ENCODE measurements at regions not wholly inside any gene's neighbourhood (a gene's known extent, or its start where the extent isn't known, plus 50 kb on each side); places are given as distances from the start of the nearest gene placed in this dataset.

- Histone ChIP-seq H3K4me1 (ENCODE audit: control insufficient read depth in 2 of 3, insufficient read depth in 2 of 3, low read depth in 1 of 3, low read length in 3 of 3) (no peaks in the 10 kb centered on the region), H3K9ac (ENCODE audit: low read length in 3 of 3) (no peak overlapping the region), H3K27me3 (ENCODE audit: control insufficient read depth, insufficient read depth, low read length) (no peaks in the 10 kb centered on the region), H3K9me3 (ENCODE audit: control insufficient read depth in 2 of 3, insufficient read depth in 1 of 3, low read length in 3 of 3) (peaks cover 0 to 3% (median 0%) of the 10 kb centered on the region in 3 donors), H3K36me3 (ENCODE audit: control insufficient read depth in 2 of 3, insufficient read depth in 3 of 3, low read length in 3 of 3) (no peaks in the 10 kb centered on the region), H3K27ac (ENCODE audit: low read depth in 2 of 2, low read length in 2 of 2) (no peak overlapping the region), H3K4me3 (ENCODE audit: low read length in 3 of 3) (no peak overlapping the region)
- intact Hi-C loops (cut with DNase I): no loop called here
- FAIRE-seq (no peak), DNase-seq (peak in 1 of 5 donors; percentile 38)
- no peak for TF ChIP-seq CTCF (IDR thresholded peaks at IDR 0.05; ENCODE audit: borderline replicate concordance, extremely low read depth, insufficient read depth)
Observed at GRCh38 chr13:18953139-18953930, 228.3 kb downstream of the TUBA3C start.

GRCh38 chr13:18952225-18953016 is 229.2 kb downstream of the TUBA3C start:
- no peaks in the 10 kb centered on the region for H3K9me3 ChIP-seq (ENCODE audit: control insufficient read depth in 2 of 3, insufficient read depth in 1 of 3, low read length in 3 of 3)
- FAIRE-seq: no peak
- no peak for TF ChIP-seq CTCF (IDR thresholded peaks at IDR 0.05; ENCODE audit: borderline replicate concordance, extremely low read depth, insufficient read depth)
- intact Hi-C loops (cut with DNase I): no loop called here
- no peaks in the 10 kb centered on the region for H3K4me1 ChIP-seq (ENCODE audit: control insufficient read depth in 2 of 3, insufficient read depth in 2 of 3, low read depth in 1 of 3, low read length in 3 of 3)
- no peaks in the 10 kb centered on the region for H3K36me3 ChIP-seq (ENCODE audit: control insufficient read depth in 2 of 3, insufficient read depth in 3 of 3, low read length in 3 of 3)
- no peak overlapping the region for H3K4me3 ChIP-seq (ENCODE audit: low read length in 3 of 3)
- H3K27ac ChIP-seq (ENCODE audit: low read depth in 2 of 2, low read length in 2 of 2): no peak overlapping the region
- peak in 1 of 5 donors; percentile 48 for DNase-seq
- H3K27me3 ChIP-seq (ENCODE audit: control insufficient read depth, insufficient read depth, low read length): no peaks in the 10 kb centered on the region
- H3K9ac ChIP-seq (ENCODE audit: low read length in 3 of 3): no peak overlapping the region

GRCh38 chr13:18951412-18951811 is 230.2 kb downstream of the TUBA3C start:
- H3K27ac ChIP-seq (ENCODE audit: low read depth in 2 of 2, low read length in 2 of 2): no peak overlapping the region
- H3K4me1 ChIP-seq (ENCODE audit: control insufficient read depth in 2 of 3, insufficient read depth in 2 of 3, low read depth in 1 of 3, low read length in 3 of 3): no peaks in the 10 kb centered on the region
- H3K9ac ChIP-seq (ENCODE audit: low read length in 3 of 3): no peak overlapping the region
- no peaks in the 10 kb centered on the region for H3K36me3 ChIP-seq (ENCODE audit: control insufficient read depth in 2 of 3, insufficient read depth in 3 of 3, low read length in 3 of 3)
- intact Hi-C loops (cut with DNase I): no loop called here
- FAIRE-seq: no peak
- TF ChIP-seq CTCF (IDR thresholded peaks at IDR 0.05; ENCODE audit: borderline replicate concordance, extremely low read depth, insufficient read depth): no peak
- DNase-seq: peak in 1 of 5 donors; percentile 57
- no peak overlapping the region for H3K4me3 ChIP-seq (ENCODE audit: low read length in 3 of 3)
- no peaks in the 10 kb centered on the region for H3K9me3 ChIP-seq (ENCODE audit: control insufficient read depth in 2 of 3, insufficient read depth in 1 of 3, low read length in 3 of 3)
- H3K27me3 ChIP-seq (ENCODE audit: control insufficient read depth, insufficient read depth, low read length): no peaks in the 10 kb centered on the region
